IMR-90 (cell line): ENCODE measurements at regions not wholly inside any gene's neighbourhood (a gene's known extent, or its start where the extent isn't known, plus 50 kb on each side); places are given as distances from the start of the nearest gene placed in this dataset.

ENCODE experiments used
- ATAC-seq: fragments of 200-7000 bp; cut with Tn5 transposase; 2 replicates; pipeline ENCODE4 v1.9.1; 2020; ENCODE audit warnings: low read depth, mild to moderate bottlenecking, moderate library complexity
- BruUV-seq: library from RNA; stranded (reverse); fragments of 400-500 nt; replicated peaks from 2 replicates; lab custom pipeline; 2021; lab: Mats Ljungman, UMichigan
- CTCF ChIA-PET: fragments of 300-600 bp; formaldehyde crosslinking; extraction: SDS; loops from one replicate; lab custom pipeline; 2021; ENCODE audit warnings: antibody characterized with exemption; lab: Yijun Ruan, JAX
- POLR2A ChIA-PET: fragments of 300-600 bp; sonication (Branson Sonifier 250); formaldehyde crosslinking; loops from one replicate; lab custom pipeline; 2022; ENCODE audit warnings: antibody characterized with exemption; ENCODE audit not compliant: unreplicated experiment; lab: Charles Lee
- DNase-seq: peaks from one replicate; pipeline ENCODE4 v3.0.0; 2013
- H2AFZ ChIP-seq: replicated peaks from 2 replicates; pipeline ENCODE3; 2013; ENCODE audit warnings: low read length, mild to moderate bottlenecking; ENCODE audit not compliant: poor library complexity
- H2AK5ac ChIP-seq: 2 replicates; pipeline ENCODE4 v1.6.1; 2013; ENCODE audit warnings: low read depth, low read length, inconsistent platforms
- H2AK9ac ChIP-seq: replicated peaks from 2 replicates; pipeline ENCODE3; 2013; ENCODE audit warnings: mild to moderate bottlenecking, low read depth, low read length, moderate library complexity; ENCODE audit not compliant: poor library complexity
- H2BK120ac ChIP-seq: 2 replicates; pipeline ENCODE4 v1.6.1; 2013; ENCODE audit warnings: low read depth, low read length, inconsistent platforms
- H2BK15ac ChIP-seq: 3 replicates; pipeline ENCODE4 v1.6.1; 2013; ENCODE audit warnings: low read depth, low read length, inconsistent platforms
- H2BK20ac ChIP-seq: 2 replicates; pipeline ENCODE4 v1.6.1; 2013; ENCODE audit warnings: low read depth, mild to moderate bottlenecking, inconsistent platforms, low read length, moderate library complexity
- H2BK5ac ChIP-seq: 2 replicates; pipeline ENCODE4 v1.6.1; 2013; ENCODE audit warnings: mild to moderate bottlenecking, low read depth, low read length, inconsistent platforms; ENCODE audit not compliant: poor library complexity, severe bottlenecking
- H3K14ac ChIP-seq: replicated peaks from 2 replicates; pipeline ENCODE4 v1.6.1; 2013; ENCODE audit warnings: low read depth, low read length, inconsistent platforms
- H3K18ac ChIP-seq: 2 replicates; pipeline ENCODE4 v1.6.1; 2013; ENCODE audit warnings: low read depth, low read length, control low read depth
- H3K23ac ChIP-seq: 2 replicates; pipeline ENCODE4 v1.6.1; 2013; ENCODE audit warnings: low read depth, low read length, inconsistent platforms
- H3K27ac ChIP-seq: 2 replicates; pipeline ENCODE4 v1.5.1; 2013; ENCODE audit warnings: mild to moderate bottlenecking, control low read depth, low read length; ENCODE audit not compliant: insufficient read depth
- H3K27me3 ChIP-seq: 2 replicates; pipeline ENCODE4 v1.6.1; 2013; ENCODE audit warnings: low read length; ENCODE audit not compliant: control insufficient read depth, insufficient read depth
- H3K36me3 ChIP-seq: 2 replicates; pipeline ENCODE4 v1.6.1; 2013; ENCODE audit warnings: low read length, mixed read lengths; ENCODE audit not compliant: control insufficient read depth, insufficient read depth
- H3K4ac ChIP-seq: 2 replicates; pipeline ENCODE4 v1.6.1; 2013; ENCODE audit warnings: low read depth, low read length, inconsistent platforms
- H3K4me1 ChIP-seq: 2 replicates; pipeline ENCODE4 v1.6.1; 2013; ENCODE audit warnings: low read length, mixed read lengths; ENCODE audit not compliant: control insufficient read depth, insufficient read depth
- H3K4me2 ChIP-seq: 2 replicates; pipeline ENCODE4 v1.6.1; 2013; ENCODE audit warnings: low read depth, mild to moderate bottlenecking, control low read depth, low read length, moderate library complexity
- H3K4me3 ChIP-seq: 2 replicates; pipeline ENCODE4 v1.5.1; 2013; ENCODE audit warnings: low read depth, mild to moderate bottlenecking, control low read depth, low read length, moderate library complexity; ENCODE audit not compliant: insufficient read depth
- H3K56ac ChIP-seq: 2 replicates; pipeline ENCODE4 v1.6.1; 2013; ENCODE audit warnings: low read length, inconsistent platforms; ENCODE audit not compliant: insufficient read depth; ENCODE audit errors: extremely low read depth
- H3K79me1 ChIP-seq, 2 experiments: 2 replicates each; pipeline ENCODE4 v1.6.1; 2013; ENCODE audit warnings: low read length in 2 of 2, inconsistent platforms in 1 of 2, low read depth in 1 of 2
- H3K9ac ChIP-seq: 2 replicates; pipeline ENCODE4 v1.6.1; 2013; ENCODE audit warnings: low read depth, low read length, control low read depth
- H3K9me1 ChIP-seq: 2 replicates; pipeline ENCODE4 v1.6.1; 2013; ENCODE audit warnings: low read length, inconsistent platforms; ENCODE audit not compliant: insufficient read depth
- H3K9me3 ChIP-seq: 2 replicates; pipeline ENCODE4 v1.6.1; 2013; ENCODE audit warnings: low read length; ENCODE audit not compliant: control insufficient read depth, insufficient read depth
- H4K20me1 ChIP-seq: 2 replicates; pipeline ENCODE4 v1.6.1; 2013; ENCODE audit warnings: low read length, inconsistent platforms; ENCODE audit not compliant: insufficient read depth
- H4K5ac ChIP-seq: 2 replicates; pipeline ENCODE4 v1.6.1; 2013; ENCODE audit warnings: mild to moderate bottlenecking, low read depth, low read length, control low read depth
- H4K8ac ChIP-seq, 2 experiments: 2 replicates each; pipeline ENCODE4 v1.6.1; 2013; ENCODE audit warnings: low read depth in 2 of 2, low read length in 2 of 2, control low read depth in 1 of 2, inconsistent platforms in 1 of 2
- H4K91ac ChIP-seq: 2 replicates; pipeline ENCODE4 v1.6.1; 2013; ENCODE audit warnings: low read depth, low read length, inconsistent platforms; ENCODE audit not compliant: insufficient read depth
- BHLHE40 ChIP-seq: fragments of 150-350 bp; IDR thresholded peaks from 2 replicates; pipeline ENCODE4 v1.6.1; 2016; ENCODE audit warnings: mild to moderate bottlenecking, low read depth, low read length
- CEBPB ChIP-seq: IDR thresholded peaks from 2 replicates; pipeline ENCODE4 v1.6.1; 2012; ENCODE audit warnings: low read depth, low read length, improper control_type of control experiment
- CHD1 ChIP-seq: IDR thresholded peaks from 2 replicates; pipeline ENCODE4 v1.6.1; 2012; ENCODE audit warnings: low read depth, low read length, improper control_type of control experiment
- CTCF ChIP-seq: conservative IDR thresholded peaks from 2 replicates; pipeline ENCODE4 v1.5.1; 2012; ENCODE audit warnings: mild to moderate bottlenecking, low read depth, low read length, improper control_type of control experiment
- FOS ChIP-seq: fragments of 150-350 bp; IDR thresholded peaks from 2 replicates; pipeline ENCODE4 v1.6.1; 2016; ENCODE audit warnings: low read depth, low read length
- MAFK ChIP-seq: IDR thresholded peaks from 2 replicates; pipeline ENCODE4 v1.6.1; 2012; ENCODE audit warnings: low read depth, low read length, improper control_type of control experiment
- MAZ ChIP-seq: IDR thresholded peaks from 2 replicates; pipeline ENCODE4 v1.6.1; 2012; ENCODE audit warnings: low read depth, mild to moderate bottlenecking, low read length, improper control_type of control experiment, moderate library complexity, borderline replicate concordance
- MXI1 ChIP-seq: IDR thresholded peaks from 2 replicates; pipeline ENCODE4 v1.6.1; 2012; ENCODE audit warnings: low read depth, mild to moderate bottlenecking, low read length, moderate library complexity, borderline replicate concordance
- NFE2L2 ChIP-seq: fragments of 150-350 bp; IDR thresholded peaks from 2 replicates; pipeline ENCODE4 v1.6.1; 2016; ENCODE audit warnings: low read depth, mild to moderate bottlenecking, low read length
- POLR2A ChIP-seq: IDR thresholded peaks from 2 replicates; pipeline ENCODE4 v1.6.1; 2012; ENCODE audit warnings: mild to moderate bottlenecking, low read depth, low read length
- RAD21 ChIP-seq: IDR thresholded peaks from 2 replicates; pipeline ENCODE4 v1.6.1; 2012; ENCODE audit warnings: low read length, improper control_type of control experiment
- RCOR1 ChIP-seq: IDR thresholded peaks from 2 replicates; pipeline ENCODE4 v1.6.1; 2012; ENCODE audit warnings: mild to moderate bottlenecking, low read length, improper control_type of control experiment; ENCODE audit not compliant: insufficient replicate concordance
- RFX5 ChIP-seq: IDR thresholded peaks from 2 replicates; pipeline ENCODE4 v1.8.0; 2012; ENCODE audit warnings: low read depth, mild to moderate bottlenecking, low read length, moderate library complexity
- SMC3 ChIP-seq: fragments of 150-350 bp; IDR thresholded peaks from 2 replicates; pipeline ENCODE4 v1.6.1; 2016; ENCODE audit warnings: low read depth, mild to moderate bottlenecking, antibody characterized with exemption, low read length, moderate library complexity
- WGBS, 2 experiments: methylation state at CpG; one replicate each; pipeline versions ENCODE4 v1.1.5 to v1.1.7; 2013; ENCODE audit warnings: missing lambda C conversion rate in 2 of 2; ENCODE audit not compliant: insufficient read length in 1 of 2; ENCODE audit errors: extremely low coverage in 2 of 2; 5-methylcytosine and 5-hydroxymethylcytosine counted together
- dilution Hi-C: fragments of 300-500 bp; cut with HindIII; formaldehyde crosslinking; loops from one replicate; pipeline ENCODE4 v1.14.3; 2018; ENCODE audit warnings: low sequenced_read_pairs; ENCODE audit not compliant: unreplicated experiment
- in situ Hi-C: fragments of 300-500 bp; cut with MboI; formaldehyde crosslinking; loops from 3 replicates; pipeline ENCODE4 v1.14.3; 2019; ENCODE audit warnings: low sequenced_read_pairs, inconsistent platforms, mixed read lengths
- intact Hi-C: fragments of 100-400 bp; cut with micrococcal nuclease; formaldehyde crosslinking; loops from 2 replicates; pipeline ENCODE4 v1.10.0; 2022
- TF ChIP-seq, protein P1 (sequence below): fragments of 150-350 bp; IDR thresholded peaks from 2 replicates; pipeline ENCODE4 v1.6.1; 2016; ENCODE audit warnings: low read depth, mild to moderate bottlenecking, low read length, moderate library complexity, borderline replicate concordance
- TF ChIP-seq, protein P2 (sequence below): fragments of 150-350 bp; IDR thresholded peaks from 2 replicates; pipeline ENCODE4 v1.6.1; 2017; ENCODE audit warnings: mild to moderate bottlenecking, antibody characterized with exemption, low read length, low read depth

DNA sequence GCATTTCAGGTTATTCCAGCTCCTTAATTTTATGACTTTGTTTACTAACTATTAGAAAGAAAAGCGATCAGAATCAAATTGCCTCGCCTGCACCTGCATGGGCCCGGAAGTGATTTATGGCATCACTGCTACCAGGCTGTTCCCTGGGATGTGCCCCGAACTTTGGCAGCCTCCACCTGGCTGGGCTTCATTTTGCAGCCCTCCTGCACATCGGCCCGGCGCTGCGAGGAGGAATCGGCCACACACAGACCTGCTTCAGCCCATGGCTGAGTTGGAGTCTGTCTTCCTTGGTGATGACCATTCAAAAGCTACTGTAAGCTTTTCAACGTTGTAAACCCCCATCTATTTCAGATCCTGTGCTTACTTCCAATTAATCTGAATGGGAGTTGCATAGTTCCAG lies 638.0 kb downstream of the RNF144A start:
- no peak overlapping the region for H3K9ac ChIP-seq
- no peak overlapping the region for H2BK120ac ChIP-seq
- no peak overlapping the region for H2AFZ ChIP-seq
- no peaks in the 10 kb centered on the region for H3K4me1 ChIP-seq
- no peaks in the 10 kb centered on the region for H3K36me3 ChIP-seq
- H3K14ac ChIP-seq, result no peak overlapping the region
- in situ Hi-C loops (no loop called here), dilution Hi-C loops (no loop called here), intact Hi-C loops (no loop called here)
- no peak overlapping the region for H3K23ac ChIP-seq
- H2BK15ac ChIP-seq, result no peak overlapping the region
- H3K4me3 ChIP-seq, result no peak overlapping the region
- no peak overlapping the region for H2AK5ac ChIP-seq
- H3K9me3 ChIP-seq, result 0 out of 2 replicates have a peak, but pooled peaks cover 2% of the 10 kb centered on the region
- no peak overlapping the region for H3K18ac ChIP-seq
- H3K9me1 ChIP-seq, result no peaks in the 10 kb centered on the region
- ATAC-seq, result no peak
- no peaks in the 10 kb centered on the region for H3K27me3 ChIP-seq
- no peaks in the 10 kb centered on the region for H4K20me1 ChIP-seq
- no peaks in the 10 kb centered on the region for H3K79me1 ChIP-seq
- no TSS peak for BruUV-seq
- H3K4ac ChIP-seq, result no peak overlapping the region
- no peak overlapping the region for H2BK20ac ChIP-seq
- ChIA-PET CTCF (no interaction called here), POLR2A (no interaction called here)
- H3K27ac ChIP-seq, result no peak overlapping the region
- no peak overlapping the region for H4K91ac ChIP-seq
- TF ChIP-seq RFX5 (no peak), POLR2A (no peak), BHLHE40 (no peak), FOS (no peak), NFE2L2 (no peak), RAD21 (no peak), MAFK (no peak), CEBPB (no peak), CTCF (no peak), RCOR1 (no peak), MXI1 (no peak), SMC3 (no peak), CHD1 (no peak), MAZ (no peak)
- TF ChIP-seq, protein P1, sequence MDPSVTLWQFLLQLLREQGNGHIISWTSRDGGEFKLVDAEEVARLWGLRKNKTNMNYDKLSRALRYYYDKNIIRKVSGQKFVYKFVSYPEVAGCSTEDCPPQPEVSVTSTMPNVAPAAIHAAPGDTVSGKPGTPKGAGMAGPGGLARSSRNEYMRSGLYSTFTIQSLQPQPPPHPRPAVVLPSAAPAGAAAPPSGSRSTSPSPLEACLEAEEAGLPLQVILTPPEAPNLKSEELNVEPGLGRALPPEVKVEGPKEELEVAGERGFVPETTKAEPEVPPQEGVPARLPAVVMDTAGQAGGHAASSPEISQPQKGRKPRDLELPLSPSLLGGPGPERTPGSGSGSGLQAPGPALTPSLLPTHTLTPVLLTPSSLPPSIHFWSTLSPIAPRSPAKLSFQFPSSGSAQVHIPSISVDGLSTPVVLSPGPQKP, result no peak
- TF ChIP-seq, protein P2, sequence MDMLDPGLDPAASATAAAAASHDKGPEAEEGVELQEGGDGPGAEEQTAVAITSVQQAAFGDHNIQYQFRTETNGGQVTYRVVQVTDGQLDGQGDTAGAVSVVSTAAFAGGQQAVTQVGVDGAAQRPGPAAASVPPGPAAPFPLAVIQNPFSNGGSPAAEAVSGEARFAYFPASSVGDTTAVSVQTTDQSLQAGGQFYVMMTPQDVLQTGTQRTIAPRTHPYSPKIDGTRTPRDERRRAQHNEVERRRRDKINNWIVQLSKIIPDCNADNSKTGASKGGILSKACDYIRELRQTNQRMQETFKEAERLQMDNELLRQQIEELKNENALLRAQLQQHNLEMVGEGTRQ, result no peak
- H4K5ac ChIP-seq, result no peak overlapping the region
- H2BK5ac ChIP-seq, result no peak overlapping the region
- no peak overlapping the region for H3K56ac ChIP-seq
- no peak overlapping the region for H3K4me2 ChIP-seq
- no peak overlapping the region for H2AK9ac ChIP-seq
- DNase-seq, result no peak
- no peak overlapping the region for H4K8ac ChIP-seq
- 47% methylated on average over 3 of the region's 10 CpGs; no CpG with 5 or more reads in 1 of the 2 experiments for WGBS, 2 experiments
